DOHH2 (cell line): ENCODE measurements at regions not wholly inside any gene's neighbourhood (a gene's known extent, or its start where the extent isn't known, plus 50 kb on each side); places are given as distances from the start of the nearest gene placed in this dataset.

Experiments used
- H3F3A ChIP-seq: fragments of 200-600 bp; sonication (generic), shearing (Covaris generic); 2 replicates; pipeline ENCODE4 v1.6.0; 2016; ENCODE audit warnings: antibody characterized with exemption, mild to moderate bottlenecking; ENCODE audit not compliant: control insufficient read depth, insufficient read depth
- H3K27ac ChIP-seq: fragments of 200-600 bp; sonication (generic); 2 replicates; pipeline ENCODE4 v1.5.1; 2014; ENCODE audit warnings: low read depth, mild to moderate bottlenecking, low read length, moderate library complexity
- H3K27me3 ChIP-seq: fragments of 200-600 bp; sonication (generic); 2 replicates; pipeline ENCODE4 v1.6.1; 2014; ENCODE audit warnings: mild to moderate bottlenecking, low read length, mixed read lengths; ENCODE audit not compliant: control insufficient read depth
- H3K36me3 ChIP-seq: fragments of 200-600 bp; sonication (generic); 2 replicates; pipeline ENCODE4 v1.6.1; 2014; ENCODE audit warnings: mild to moderate bottlenecking, low read length, moderate library complexity, mixed read lengths; ENCODE audit not compliant: control insufficient read depth
- H3K4me1 ChIP-seq: fragments of 200-600 bp; sonication (generic); 2 replicates; pipeline ENCODE4 v1.6.1; 2014; ENCODE audit warnings: mild to moderate bottlenecking, low read length, mixed read lengths; ENCODE audit not compliant: control insufficient read depth
- H3K4me2 ChIP-seq: fragments of 200-600 bp; sonication (generic); 2 replicates; pipeline ENCODE4 v1.6.0; 2014; ENCODE audit warnings: mild to moderate bottlenecking, low read length, moderate library complexity
- H3K4me3 ChIP-seq: fragments of 200-600 bp; sonication (generic); 2 replicates; pipeline ENCODE4 v1.5.1; 2014; ENCODE audit warnings: mild to moderate bottlenecking, low read length, mixed read lengths
- H3K79me2 ChIP-seq: fragments of 200-600 bp; sonication (generic); 2 replicates; pipeline ENCODE4 v1.6.1; 2014; ENCODE audit warnings: mild to moderate bottlenecking, low read length, mixed read lengths; ENCODE audit not compliant: control insufficient read depth
- H3K9me2 ChIP-seq: fragments of 200-600 bp; sonication (generic); replicated peaks from 2 replicates; pipeline ENCODE4 v1.6.1; 2014; ENCODE audit warnings: mild to moderate bottlenecking, low read length, mixed read lengths; ENCODE audit not compliant: control insufficient read depth
- H3K9me3 ChIP-seq: fragments of 200-600 bp; sonication (generic); 2 replicates; pipeline ENCODE4 v1.6.1; 2014; ENCODE audit warnings: antibody characterized with exemption, low read length, mixed read lengths; ENCODE audit not compliant: control insufficient read depth, insufficient read depth
- H4K20me1 ChIP-seq: fragments of 200-600 bp; sonication (generic); 2 replicates; pipeline ENCODE4 v1.6.0; 2014; ENCODE audit warnings: low read depth, mild to moderate bottlenecking, antibody characterized with exemption, low read length, moderate library complexity; ENCODE audit not compliant: control insufficient read depth, insufficient read depth
- EZH2phosphoT487 ChIP-seq: fragments of 200-600 bp; sonication (generic); IDR thresholded peaks from 2 replicates; pipeline ENCODE4 v1.6.1; 2017; ENCODE audit warnings: borderline replicate concordance, mild to moderate bottlenecking, antibody characterized with exemption, low read length, moderate library complexity, mixed read lengths
- TF ChIP-seq, protein P1 (sequence below): fragments of 200-600 bp; sonication (generic); IDR thresholded peaks from one replicate; pipeline ENCODE4 v1.5.1; 2014; ENCODE audit warnings: antibody characterized with exemption, mild to moderate bottlenecking, low read depth, low read length; ENCODE audit not compliant: poor library complexity, severe bottlenecking

- H3K4me1 ChIP-seq = no peaks in the 10 kb centered on the region
- H3K9me2 ChIP-seq = no peaks in the 10 kb centered on the region
- H3F3A ChIP-seq = no peaks in the 10 kb centered on the region
- no peaks in the 10 kb centered on the region for H3K27me3 ChIP-seq
- no peaks in the 10 kb centered on the region for H3K36me3 ChIP-seq
- H3K27ac ChIP-seq = no peak overlapping the region
- H4K20me1 ChIP-seq = no peaks in the 10 kb centered on the region
- TF ChIP-seq EZH2phosphoT487 = no peak
- TF ChIP-seq, protein P1, sequence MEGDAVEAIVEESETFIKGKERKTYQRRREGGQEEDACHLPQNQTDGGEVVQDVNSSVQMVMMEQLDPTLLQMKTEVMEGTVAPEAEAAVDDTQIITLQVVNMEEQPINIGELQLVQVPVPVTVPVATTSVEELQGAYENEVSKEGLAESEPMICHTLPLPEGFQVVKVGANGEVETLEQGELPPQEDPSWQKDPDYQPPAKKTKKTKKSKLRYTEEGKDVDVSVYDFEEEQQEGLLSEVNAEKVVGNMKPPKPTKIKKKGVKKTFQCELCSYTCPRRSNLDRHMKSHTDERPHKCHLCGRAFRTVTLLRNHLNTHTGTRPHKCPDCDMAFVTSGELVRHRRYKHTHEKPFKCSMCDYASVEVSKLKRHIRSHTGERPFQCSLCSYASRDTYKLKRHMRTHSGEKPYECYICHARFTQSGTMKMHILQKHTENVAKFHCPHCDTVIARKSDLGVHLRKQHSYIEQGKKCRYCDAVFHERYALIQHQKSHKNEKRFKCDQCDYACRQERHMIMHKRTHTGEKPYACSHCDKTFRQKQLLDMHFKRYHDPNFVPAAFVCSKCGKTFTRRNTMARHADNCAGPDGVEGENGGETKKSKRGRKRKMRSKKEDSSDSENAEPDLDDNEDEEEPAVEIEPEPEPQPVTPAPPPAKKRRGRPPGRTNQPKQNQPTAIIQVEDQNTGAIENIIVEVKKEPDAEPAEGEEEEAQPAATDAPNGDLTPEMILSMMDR = no peak
- H3K9me3 ChIP-seq = no peaks in the 10 kb centered on the region
- H3K79me2 ChIP-seq = no peaks in the 10 kb centered on the region
- no peak overlapping the region for H3K4me2 ChIP-seq
- H3K4me3 ChIP-seq = no peak overlapping the region
Observed at GRCh38 chr17:74115586-74115985, 87.9 kb upstream of the RPL38 start.

- Histone ChIP-seq H3K4me1 (no peaks in the 10 kb centered on the region), H3F3A (no peaks in the 10 kb centered on the region), H3K27me3 (no peaks in the 10 kb centered on the region), H3K9me3 (no peaks in the 10 kb centered on the region), H4K20me1 (no peaks in the 10 kb centered on the region), H3K27ac (no peak overlapping the region), H3K79me2 (no peaks in the 10 kb centered on the region), H3K9me2 (no peaks in the 10 kb centered on the region), H3K4me2 (no peak overlapping the region), H3K4me3 (no peak overlapping the region), H3K36me3 (no peaks in the 10 kb centered on the region)
- TF ChIP-seq EZH2phosphoT487 = no peak
- TF ChIP-seq, protein P1 = no peak
Observed at GRCh38 chr17:74116087-74116717, 87.3 kb upstream of the RPL38 start.

DNA sequence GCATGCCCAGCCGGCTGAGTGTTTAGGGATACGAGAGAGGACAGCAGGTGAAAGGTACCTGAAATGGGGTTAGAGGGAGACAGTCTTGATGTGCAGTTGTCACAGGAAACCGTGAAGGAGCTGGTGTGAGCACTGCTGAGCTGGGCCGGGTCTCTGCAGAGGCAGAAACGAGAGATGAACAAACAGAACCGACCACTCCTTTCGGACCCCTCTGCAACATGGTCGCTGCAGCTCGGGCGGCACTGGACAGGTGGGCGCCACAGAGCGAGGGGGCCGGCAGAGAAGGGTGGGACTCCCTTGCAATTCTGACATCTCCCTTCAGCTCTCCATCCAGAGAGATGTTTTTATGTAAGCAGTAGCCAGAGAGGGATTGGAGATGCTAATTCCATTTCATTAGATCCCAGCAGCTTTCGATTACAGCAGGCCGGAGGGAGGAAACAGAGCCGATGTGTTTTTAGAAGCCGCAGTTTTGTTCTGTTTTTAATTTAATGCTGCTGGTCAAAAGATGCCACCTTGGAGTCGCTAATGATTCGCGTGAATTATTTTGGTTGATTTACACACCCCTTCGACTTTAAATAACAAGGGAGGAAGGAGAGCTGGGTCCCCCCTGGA, 86.3 kb upstream of the RPL38 start:
- Histone ChIP-seq H3K27ac (no peak overlapping the region), H3K9me2 (no peaks in the 10 kb centered on the region), H3K27me3 (no peaks in the 10 kb centered on the region), H3K9me3 (no peaks in the 10 kb centered on the region), H4K20me1 (no peaks in the 10 kb centered on the region), H3K4me3 (no peak overlapping the region), H3F3A (no peaks in the 10 kb centered on the region), H3K36me3 (no peaks in the 10 kb centered on the region), H3K79me2 (no peaks in the 10 kb centered on the region), H3K4me2 (no peak overlapping the region), H3K4me1 (no peaks in the 10 kb centered on the region)
- no peak for TF ChIP-seq EZH2phosphoT487
- TF ChIP-seq, protein P1 = no peak
